ENCODE measurements at regions not wholly inside any gene's neighbourhood (a gene's known extent, or its start where the extent isn't known, plus 50 kb on each side); places are given as distances from the start of the nearest gene placed in this dataset.
"Not testable (repeated sequence)": the region's sequence is repeated elsewhere in the genome, so short reads cannot be mapped to it uniquely, and the experiment has no call there.

DNA sequence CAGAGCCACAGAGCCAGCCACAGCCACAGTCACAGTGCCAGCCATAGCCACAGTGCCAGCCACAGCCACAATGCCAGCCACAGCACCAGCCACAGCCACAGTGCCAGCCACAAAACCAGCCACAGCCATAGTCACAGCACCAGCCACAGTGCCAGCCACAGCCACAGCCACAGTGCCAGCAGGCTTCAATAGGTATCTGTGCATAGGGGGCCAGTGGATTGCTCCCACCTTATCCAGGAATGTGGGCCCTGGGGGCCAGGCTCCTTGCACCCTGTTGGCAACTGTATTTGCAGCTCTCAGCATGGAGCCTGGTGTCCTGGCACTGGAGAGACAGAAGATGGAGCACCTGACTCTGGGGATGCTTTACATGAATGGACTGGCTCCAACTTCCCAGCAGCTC, 111.7 kb upstream of the IRX2 start:
- H3K4me3 ChIP-seq: no peak overlapping the region
- H3K9me3 ChIP-seq: no peaks in the 10 kb centered on the region
- no peaks in the 10 kb centered on the region for H3K4me1 ChIP-seq
- no peak overlapping the region for H3K27ac ChIP-seq
- no peaks in the 10 kb centered on the region for H3K27me3 ChIP-seq
- no peaks in the 10 kb centered on the region for H3K36me3 ChIP-seq
- no peak for DNase-seq
- no peak for TF ChIP-seq POLR2A (IDR thresholded peaks at IDR 0.05)
- TF ChIP-seq, protein P1, sequence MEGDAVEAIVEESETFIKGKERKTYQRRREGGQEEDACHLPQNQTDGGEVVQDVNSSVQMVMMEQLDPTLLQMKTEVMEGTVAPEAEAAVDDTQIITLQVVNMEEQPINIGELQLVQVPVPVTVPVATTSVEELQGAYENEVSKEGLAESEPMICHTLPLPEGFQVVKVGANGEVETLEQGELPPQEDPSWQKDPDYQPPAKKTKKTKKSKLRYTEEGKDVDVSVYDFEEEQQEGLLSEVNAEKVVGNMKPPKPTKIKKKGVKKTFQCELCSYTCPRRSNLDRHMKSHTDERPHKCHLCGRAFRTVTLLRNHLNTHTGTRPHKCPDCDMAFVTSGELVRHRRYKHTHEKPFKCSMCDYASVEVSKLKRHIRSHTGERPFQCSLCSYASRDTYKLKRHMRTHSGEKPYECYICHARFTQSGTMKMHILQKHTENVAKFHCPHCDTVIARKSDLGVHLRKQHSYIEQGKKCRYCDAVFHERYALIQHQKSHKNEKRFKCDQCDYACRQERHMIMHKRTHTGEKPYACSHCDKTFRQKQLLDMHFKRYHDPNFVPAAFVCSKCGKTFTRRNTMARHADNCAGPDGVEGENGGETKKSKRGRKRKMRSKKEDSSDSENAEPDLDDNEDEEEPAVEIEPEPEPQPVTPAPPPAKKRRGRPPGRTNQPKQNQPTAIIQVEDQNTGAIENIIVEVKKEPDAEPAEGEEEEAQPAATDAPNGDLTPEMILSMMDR (IDR thresholded peaks at IDR 0.05): no peak
- intact Hi-C loops (cut with DNase I; ENCODE audit: low total_unique reads): no loop called here

DNA sequence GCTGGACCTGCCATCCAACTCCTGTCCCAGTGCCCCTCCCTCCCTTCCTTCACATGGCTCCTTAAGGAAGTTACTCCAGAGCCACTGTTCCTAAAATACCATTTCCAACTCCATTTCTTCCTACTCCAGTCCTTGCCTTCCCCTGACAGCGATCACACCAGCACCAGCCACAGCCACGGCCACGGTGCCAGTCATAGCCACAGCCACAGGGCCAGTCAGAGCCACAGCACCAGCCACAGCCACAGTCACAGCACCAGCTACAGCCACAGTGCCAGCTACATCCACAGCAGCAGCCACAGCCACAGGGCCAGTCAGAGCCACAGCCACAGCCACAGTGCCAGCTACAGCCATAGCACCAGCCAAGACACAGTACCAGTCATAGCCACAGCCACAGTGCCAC, 110.7 kb upstream of the IRX2 start:
- H3K9me3 ChIP-seq; H3K4me1 ChIP-seq; H3K27me3 ChIP-seq; H3K36me3 ChIP-seq; H3K4me3 ChIP-seq; intact Hi-C loops (cut with DNase I; ENCODE audit: low total_unique reads); DNase-seq; H3K27ac ChIP-seq: not testable (repeated sequence)

DNA sequence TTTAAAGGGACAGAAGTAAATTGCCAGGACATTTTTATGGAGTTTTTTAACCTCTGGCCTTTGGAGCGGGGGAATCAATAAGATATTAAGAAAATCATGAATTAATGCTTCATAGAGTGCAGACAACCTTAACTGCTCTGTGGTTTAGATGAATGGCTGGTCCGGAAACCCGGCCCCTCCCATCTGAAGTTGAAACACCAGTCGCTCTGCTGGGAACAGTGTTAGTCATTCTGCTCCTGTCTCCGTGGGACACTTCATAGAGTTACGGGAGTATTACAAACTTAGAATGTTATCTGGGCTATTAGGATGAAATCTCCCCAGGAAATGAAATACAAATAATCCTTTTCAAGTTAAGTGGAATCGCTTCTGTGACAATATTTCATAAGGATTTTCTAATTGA, 110.1 kb upstream of the IRX2 start:
- Histone ChIP-seq H3K36me3 (no peaks in the 10 kb centered on the region), H3K4me1 (no peaks in the 10 kb centered on the region), H3K4me3 (no peak overlapping the region), H3K27me3 (no peaks in the 10 kb centered on the region), H3K27ac (no peak overlapping the region), H3K9me3 (no peaks in the 10 kb centered on the region)
- no peak for DNase-seq
- TF ChIP-seq, protein P1 (IDR thresholded peaks at IDR 0.05): no peak
- TF ChIP-seq POLR2A (IDR thresholded peaks at IDR 0.05): no peak
- intact Hi-C loops (cut with DNase I; ENCODE audit: low total_unique reads): no loop called here

DNA sequence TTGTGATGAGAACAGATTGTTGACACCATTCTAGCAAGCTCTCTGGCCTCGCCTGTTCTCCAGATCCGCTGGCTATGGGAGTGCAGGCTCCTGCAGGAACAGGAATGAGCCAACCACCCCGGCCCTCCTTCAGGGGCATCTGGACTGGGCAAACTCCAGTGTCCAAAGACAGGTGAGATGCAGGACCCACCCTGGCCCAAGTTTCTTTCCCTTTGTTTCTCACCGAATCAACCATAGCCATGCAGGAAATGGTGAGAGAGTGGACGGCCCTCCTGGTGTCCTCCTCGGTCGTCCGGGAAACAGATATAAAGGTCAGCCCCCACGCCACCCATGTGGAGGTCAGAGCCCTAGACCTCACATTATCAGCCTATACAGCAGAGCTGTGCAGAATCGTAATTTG, 108.6 kb upstream of the IRX2 start:
- Histone ChIP-seq H3K27me3 (no peaks in the 10 kb centered on the region), H3K9me3 (no peaks in the 10 kb centered on the region), H3K27ac (no peak overlapping the region), H3K36me3 (no peaks in the 10 kb centered on the region), H3K4me3 (no peak overlapping the region), H3K4me1 (no peaks in the 10 kb centered on the region)
- no peak for DNase-seq
- intact Hi-C loops (cut with DNase I; ENCODE audit: low total_unique reads): no loop called here
- TF ChIP-seq, protein P1 (IDR thresholded peaks at IDR 0.05): no peak
- TF ChIP-seq POLR2A (IDR thresholded peaks at IDR 0.05): no peak

DNA sequence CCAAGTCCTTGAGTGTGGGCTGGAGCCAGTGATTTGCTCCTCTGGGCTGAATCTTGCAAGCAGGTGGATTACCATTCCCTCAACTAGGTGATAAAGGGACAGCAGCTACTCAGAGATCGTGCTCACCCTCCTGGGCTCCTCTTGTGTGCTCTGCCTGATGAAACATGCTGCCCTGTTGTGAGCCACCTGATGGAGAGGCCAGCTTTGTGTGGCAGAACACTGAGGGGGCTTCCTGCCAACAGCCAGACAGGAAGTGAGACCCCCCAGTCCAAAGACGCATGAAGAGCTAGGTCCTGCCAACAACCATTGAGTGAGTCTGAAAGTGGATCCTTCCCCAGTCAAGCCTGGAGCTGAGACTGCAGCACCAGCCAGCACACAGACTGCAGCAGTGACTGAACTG, 106.4 kb upstream of the IRX2 start:
- TF ChIP-seq, protein P1 (IDR thresholded peaks at IDR 0.05): no peak
- TF ChIP-seq POLR2A (IDR thresholded peaks at IDR 0.05): no peak
- intact Hi-C loops (cut with DNase I; ENCODE audit: low total_unique reads): no loop called here
- Histone ChIP-seq H3K4me1 (no peaks in the 10 kb centered on the region), H3K36me3 (no peaks in the 10 kb centered on the region), H3K27ac (no peak overlapping the region), H3K9me3 (no peaks in the 10 kb centered on the region), H3K27me3 (no peaks in the 10 kb centered on the region), H3K4me3 (no peak overlapping the region)
- DNase-seq: no peak

DNA sequence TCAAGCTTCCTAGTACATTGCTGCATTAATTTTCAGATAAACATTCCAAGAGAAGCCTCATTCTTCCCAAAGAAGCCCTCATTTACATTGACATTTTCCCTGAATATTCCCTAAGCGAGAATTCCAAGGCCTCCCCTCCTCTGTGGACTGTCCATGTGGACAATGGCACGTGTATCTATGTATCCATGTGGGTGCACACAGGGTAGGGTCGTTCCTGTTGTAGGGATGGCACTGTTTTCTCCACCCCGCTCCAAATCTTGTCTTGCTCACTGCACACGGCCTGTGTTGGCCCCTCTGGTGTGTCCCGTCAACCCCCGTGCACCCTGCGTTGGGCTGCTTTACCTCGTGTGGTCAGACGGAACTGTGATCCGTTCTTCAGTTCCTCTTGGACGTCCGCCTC, 104.7 kb upstream of the IRX2 start:
- no peak for DNase-seq
- intact Hi-C loops (cut with DNase I; ENCODE audit: low total_unique reads): no loop called here
- Histone ChIP-seq H3K36me3 (no peaks in the 10 kb centered on the region), H3K9me3 (no peaks in the 10 kb centered on the region), H3K27me3 (no peaks in the 10 kb centered on the region), H3K4me3 (no peak overlapping the region), H3K27ac (no peak overlapping the region), H3K4me1 (no peaks in the 10 kb centered on the region)
- TF ChIP-seq POLR2A (IDR thresholded peaks at IDR 0.05): no peak
- TF ChIP-seq, protein P1 (IDR thresholded peaks at IDR 0.05): no peak
